Stimulated activated CD4-positive, alpha-beta T cell treated with anti-CD3 and anti-CD28 coated beads, Interleukin-15, amount 100 ng/mL, for 48 hours (primary cell): ENCODE measurements at regions not wholly inside any gene's neighbourhood (a gene's known extent, or its start where the extent isn't known, plus 50 kb on each side); places are given as distances from the start of the nearest gene placed in this dataset.
"Not testable (repeated sequence)": the region's sequence is repeated elsewhere in the genome, so short reads cannot be mapped to it uniquely, and the experiment has no call there.

Experiments used
- DNase-seq, 2 donors: peaks; one replicate each; pipeline ENCODE4 v3.0.0-alpha.2; 2020; ENCODE audit warnings: low read depth in 2 of 2

- DNase-seq, result no peak
Measured at GRCh38 chr6:170063851-170064602, 226.9 kb downstream of the DLL1 start.

GRCh38 chr6:170063431-170063830 lies 227.4 kb downstream of the DLL1 start:
- no peak for DNase-seq

GRCh38 chr6:170062915-170063241 lies 228.0 kb downstream of the DLL1 start:
- DNase-seq, result no peak

GRCh38 chr6:170062209-170062914 lies 228.5 kb downstream of the DLL1 start:
- no peak for DNase-seq

DNA sequence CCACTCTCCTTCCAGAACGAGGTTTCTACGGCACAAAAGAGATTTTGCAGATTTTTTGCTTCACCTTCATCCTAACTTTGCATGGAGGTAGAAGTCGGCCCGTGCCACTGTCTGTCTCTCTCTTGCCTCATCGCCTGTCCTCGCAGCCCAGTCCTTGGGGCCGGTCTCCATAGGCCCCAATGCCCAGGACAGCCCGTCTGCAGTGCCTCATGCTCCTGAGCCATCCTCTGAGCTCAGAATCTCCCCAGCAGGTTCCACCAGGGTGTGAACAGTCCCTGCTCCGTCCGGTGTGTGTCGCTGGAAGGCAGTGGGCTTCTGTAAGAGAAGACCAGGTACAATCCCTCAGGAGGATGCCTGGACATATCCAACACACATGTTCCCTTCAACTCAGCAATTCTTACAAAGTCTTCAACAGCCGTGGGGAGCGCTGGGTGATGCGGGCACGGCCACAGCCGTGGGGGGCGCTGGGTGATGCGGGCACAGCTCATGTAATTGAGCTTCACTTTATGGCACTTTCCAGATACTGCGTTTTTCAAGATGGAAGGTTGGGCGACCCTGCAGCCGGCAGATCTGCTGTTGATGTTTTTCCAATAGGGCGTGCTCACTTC lies 231.9 kb downstream of the DLL1 start:
- DNase-seq, result no peak

- no peak for DNase-seq
Measured at GRCh38 chr6:170057961-170058877, 232.7 kb downstream of the DLL1 start.

GRCh38 chr6:170057034-170057734 lies 233.7 kb downstream of the DLL1 start:
- no peak for DNase-seq

GRCh38 chr6:170056278-170056711 lies 234.6 kb downstream of the DLL1 start:
- no peak for DNase-seq

- DNase-seq, result not testable (repeated sequence)
Measured at GRCh38 chr6:170055797-170056196, 235.1 kb downstream of the DLL1 start.

DNA sequence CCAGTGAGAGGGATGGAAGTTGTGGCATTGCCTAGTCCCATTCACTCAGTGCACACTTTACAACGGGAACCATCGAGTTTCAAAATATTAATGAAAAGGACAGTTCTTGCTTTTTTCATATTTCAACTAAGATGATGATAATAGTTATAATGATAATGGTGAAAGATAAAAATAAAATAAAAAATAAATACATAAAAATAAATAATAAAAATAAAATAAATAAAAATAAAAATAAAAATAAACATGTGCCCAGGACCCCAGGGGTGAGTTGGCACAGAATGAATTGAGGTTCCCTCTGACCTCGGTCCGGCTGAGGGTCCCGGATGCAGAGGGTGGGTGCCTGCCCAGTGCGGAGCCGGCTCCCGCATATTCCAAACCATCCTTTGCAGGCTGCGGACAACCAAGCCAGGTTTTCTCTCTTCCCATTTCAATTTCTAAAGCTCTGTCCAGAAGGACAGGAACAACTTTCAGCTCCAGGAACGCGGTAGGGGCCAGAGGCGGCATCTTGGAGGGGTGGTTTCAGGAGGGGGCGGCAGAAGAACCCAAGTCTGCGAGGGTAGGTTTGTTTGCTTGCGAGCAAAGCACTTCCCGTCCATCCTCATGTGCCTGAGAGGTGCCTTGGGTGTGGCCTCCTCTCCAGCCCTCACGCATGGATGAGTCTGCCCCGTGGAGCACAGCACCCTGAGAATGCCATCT lies 236.8 kb downstream of the DLL1 start:
- DNase-seq, result no peak

DNA sequence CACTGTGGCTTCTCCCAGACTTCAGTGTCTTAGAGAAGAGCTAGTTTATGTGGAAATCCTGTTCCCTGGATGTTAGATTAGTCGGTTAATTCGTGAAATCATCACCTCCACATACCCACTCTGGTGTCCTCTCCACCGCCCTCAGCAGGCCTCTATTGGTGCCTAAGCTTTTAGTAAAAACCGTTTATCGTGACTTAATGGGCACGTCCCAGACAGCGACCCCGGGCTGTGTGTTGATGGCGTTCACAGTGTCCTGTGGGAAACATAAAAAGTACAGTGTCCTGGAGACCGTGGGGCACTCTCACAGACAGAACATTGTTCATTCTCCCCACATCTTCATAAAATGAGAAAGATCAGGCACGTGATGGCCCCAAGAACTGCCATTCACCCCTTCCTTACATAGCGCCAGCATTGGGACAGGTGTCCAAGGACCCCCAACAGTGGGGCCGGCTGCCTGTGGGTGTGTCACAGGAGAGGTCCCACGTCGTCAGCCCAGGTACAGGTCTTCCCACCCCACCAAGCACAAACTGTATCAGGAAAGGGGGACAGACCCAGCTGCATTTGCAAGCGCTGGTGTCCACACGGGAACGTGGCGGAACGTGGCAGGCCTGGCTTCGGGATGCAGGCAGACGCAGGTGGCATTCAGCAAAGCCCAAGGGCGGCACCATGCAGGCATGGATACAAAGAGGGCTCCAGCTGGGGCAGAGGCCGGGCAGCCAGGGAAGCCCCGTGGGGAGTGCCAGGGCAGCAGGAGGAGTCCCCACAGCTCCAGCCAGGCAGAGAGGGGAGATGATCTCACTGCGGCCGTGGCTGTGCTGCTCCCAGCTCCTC lies 237.7 kb downstream of the DLL1 start:
- DNase-seq, result no peak

DNA sequence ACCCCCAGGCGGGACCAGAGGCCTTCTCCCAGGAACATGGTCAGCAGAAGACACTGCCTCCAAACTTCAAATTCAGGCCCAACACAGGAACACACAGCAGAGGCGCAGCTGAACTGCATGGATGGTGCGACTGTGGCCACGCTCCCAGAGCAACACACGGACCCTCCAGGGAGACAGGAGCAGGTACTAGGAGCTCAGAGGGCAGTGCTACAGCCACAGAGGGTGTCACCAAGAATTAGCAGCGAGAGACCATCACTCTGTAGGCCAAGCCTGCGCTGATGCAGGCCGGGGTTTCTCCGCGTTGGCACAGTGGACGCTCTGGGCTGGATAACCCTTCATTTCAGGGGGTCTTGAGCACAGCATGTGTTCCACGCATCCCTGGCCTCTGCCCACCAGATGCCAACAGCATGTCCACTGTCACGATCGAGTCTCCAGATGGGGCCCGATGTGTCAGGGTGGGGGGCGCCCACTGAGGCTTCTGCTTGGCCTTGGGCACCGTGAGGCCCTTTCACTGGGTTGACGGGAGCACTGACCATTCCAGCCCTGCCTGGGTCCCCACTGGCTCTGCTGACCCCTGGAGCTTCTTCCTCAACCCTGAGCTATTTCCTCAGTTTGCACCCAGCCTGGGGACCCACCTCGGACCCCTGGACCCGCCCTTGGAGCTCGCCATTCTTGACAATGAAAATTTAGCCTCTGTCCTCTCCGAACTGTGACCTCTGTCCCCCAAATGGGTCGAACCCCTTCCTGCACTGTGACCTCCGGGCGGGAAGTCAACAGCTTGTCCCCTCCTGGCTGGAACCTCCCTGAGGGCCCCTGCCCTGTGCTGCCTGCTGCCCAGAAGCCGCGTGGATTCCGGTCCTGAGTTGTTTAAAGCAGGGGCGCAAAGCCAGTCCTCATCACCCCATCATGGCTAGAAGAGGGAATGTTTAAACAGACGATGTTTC lies 239.4 kb downstream of the DLL1 start:
- DNase-seq, result no peak

DNA sequence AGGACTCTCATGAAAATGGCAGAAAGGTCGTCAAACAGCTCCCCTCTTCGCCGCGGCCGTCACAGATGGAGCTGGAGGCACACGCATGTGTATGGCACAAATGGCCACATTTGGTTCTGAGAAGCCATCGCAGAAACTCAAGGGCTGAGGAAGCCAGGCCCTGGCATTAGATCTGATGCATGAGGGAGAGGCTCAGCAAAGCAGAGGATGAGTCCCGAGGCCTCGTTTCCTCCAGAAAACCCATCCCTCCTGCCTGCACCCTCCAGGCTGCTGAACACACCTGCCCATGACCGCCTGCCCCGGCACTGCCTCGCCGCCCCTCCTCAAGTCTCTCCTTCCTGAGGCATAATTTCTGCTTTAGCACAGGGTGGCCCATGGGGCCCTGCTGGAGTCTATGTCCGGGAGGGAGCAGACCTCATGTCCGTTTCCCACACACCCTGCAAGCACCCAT lies 240.3 kb downstream of the DLL1 start:
- no peak for DNase-seq

DNA sequence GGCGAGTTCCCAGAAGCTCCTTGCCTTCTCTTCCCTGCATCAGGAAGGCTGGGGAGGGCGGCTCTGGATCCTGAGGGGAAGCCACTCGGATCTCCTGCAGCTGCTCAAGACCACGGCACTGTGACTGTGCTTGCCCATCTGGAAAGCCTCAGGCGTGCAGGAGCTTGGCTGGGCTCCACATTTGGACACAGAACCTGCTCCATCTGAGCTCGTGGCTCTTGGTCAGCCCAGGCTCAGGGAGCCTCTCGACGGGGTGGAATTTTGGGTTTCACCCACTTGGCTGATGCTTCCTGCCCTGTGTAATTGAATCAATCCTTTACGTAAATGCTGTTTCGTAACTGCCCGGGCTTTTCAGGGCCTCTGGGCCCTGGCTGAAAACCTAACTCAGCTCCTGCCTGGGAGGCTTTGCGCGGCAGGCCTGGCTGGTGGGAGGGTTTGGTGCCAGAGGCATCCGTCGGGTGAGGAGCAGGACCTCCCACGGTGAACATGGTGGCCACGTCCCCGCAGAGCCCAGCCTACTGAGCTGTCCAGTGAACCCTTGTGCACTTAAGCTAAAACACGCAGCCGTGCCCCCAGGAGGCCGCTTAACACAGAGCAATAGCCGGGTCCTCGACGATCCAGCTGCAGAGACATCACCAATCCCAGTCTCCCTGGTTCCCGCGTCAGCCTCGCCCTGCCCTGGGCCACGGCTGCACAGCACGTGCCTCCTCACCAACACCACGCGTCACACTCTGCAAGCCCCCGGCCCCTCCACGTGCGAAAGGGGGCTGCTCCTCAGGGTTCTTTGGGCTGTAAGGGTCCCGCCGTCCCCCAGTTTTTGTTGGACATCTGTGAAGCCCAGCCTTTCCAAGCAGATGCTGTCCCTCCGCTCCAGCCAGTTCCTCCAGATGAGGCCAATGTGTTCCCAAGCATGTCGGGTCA lies 241.0 kb downstream of the DLL1 start:
- DNase-seq, result no peak

- no peak for DNase-seq
Measured at GRCh38 chr6:170048615-170049256, 242.1 kb downstream of the DLL1 start.

- DNase-seq, result no peak
Measured at GRCh38 chr6:170047823-170048222, 243.1 kb downstream of the DLL1 start.
